Activated gamma-delta T cell (primary cell): ENCODE measurements at regions not wholly inside any gene's neighbourhood (a gene's known extent, or its start where the extent isn't known, plus 50 kb on each side); places are given as distances from the start of the nearest gene placed in this dataset.

ENCODE experiments used
- DNase-seq: peaks from one replicate; lab custom pipeline; 2025; lab: John Stamatoyannopoulos, UW

DNA sequence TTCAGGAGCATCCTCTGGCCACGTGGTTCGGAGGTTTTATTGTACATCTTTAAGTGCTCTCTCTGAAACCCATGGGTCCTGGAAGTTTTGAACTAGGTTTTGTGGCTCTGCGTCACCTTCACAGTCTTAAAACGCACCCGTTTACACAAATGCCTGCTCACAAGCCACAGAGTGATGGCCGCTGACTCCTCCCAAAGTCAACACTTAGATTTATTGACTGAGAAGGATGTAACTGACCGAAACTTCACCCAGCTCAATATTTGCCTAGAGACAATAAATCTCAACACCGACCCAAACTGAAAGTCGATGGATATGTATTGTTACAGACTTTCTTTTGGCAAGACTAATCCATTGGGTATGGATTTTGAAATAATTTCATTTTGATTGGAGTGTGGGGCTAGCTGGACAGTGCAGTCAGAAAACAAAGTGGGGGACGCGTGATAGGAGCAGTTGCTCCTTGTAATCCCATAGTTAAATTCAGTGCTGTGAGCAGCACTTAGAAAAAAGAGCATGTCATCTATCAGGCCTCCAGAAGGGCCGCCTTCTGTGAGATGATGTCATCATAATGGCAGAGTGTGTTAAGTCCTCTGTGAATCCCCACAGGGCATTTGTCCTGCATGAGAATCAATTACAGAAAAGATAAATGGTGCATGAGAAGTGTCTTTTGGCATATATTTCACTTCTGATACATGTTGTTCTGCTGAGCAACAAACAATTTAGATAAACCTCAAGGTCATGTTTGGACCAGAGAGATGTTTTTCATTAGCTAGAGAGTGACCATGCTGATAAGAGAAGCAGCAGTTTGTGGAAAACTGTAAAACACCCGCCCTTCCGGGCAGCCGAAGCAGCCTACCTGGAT lies 183.7 kb downstream of the INO80D start:
- DNase-seq, result no peak

DNA sequence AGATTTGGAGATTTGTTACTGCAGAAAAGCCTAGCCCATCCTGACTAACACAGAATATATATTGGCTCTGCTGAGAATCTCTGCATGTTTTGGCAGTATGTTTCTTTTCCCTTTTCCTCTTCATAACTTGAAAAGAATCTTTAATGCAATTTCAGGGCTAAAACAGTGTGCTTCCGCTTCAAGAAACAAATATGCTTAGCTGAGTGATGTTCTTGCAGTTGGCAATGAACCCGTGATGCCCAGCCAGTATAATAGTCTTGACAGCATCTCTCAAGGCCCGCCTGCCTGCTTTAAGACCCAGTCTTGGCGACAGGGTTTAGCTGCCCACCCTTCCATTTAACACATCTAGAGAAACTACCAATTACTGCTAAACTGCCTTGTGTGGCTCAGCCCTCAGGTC lies 184.5 kb downstream of the INO80D start:
- DNase-seq, result no peak

DNA sequence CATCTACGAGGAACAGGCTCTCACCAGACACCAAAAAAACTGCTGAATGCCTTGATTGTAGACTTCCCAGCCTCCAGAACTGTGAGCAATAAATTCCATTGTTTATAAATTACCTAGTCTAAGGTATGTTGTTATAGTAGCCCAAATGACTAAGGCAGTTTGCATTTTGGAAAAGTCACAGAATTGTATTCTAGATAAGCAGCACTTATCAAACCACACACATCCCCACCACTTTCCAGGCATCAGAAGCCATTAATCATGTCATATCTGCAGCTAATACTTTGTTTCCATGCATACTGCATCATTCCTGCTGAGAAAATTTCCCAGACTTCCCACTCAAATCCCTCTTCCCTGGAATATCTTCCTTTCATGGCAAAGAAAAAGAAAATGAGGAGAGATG lies 187.2 kb downstream of the INO80D start:
- DNase-seq, result no peak

DNA sequence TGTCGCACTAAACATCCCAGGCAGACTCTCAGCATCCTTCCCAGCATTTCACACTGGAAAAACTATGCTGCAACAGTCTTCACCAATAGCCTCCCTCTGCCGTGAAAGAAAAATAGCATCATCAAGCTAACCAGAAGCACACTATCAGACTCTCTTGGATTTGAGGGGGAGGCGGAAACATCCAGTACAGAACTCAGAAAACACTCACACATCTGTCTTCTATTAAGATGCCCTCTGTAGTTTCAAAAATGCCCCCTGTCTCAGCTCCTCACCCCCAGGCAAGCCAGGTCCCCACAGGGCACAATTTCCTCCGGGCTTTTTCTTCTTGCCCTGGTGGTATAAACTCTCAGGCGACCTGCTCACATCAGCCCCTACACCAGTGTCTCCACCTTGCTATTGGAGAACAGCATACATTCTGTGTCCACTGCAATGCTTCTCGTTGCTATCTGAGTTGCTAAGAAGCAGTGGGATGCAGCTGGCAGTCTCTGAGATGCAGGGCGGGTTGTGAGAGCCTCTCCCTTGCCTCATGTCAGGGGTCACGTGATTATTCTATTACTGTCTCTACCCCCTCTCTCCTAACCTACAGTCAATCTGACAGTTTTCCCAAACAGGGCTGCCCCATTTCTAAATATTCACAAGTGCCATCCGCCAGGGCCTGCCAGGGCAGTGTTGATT lies 189.9 kb downstream of the INO80D start:
- no peak for DNase-seq

DNA sequence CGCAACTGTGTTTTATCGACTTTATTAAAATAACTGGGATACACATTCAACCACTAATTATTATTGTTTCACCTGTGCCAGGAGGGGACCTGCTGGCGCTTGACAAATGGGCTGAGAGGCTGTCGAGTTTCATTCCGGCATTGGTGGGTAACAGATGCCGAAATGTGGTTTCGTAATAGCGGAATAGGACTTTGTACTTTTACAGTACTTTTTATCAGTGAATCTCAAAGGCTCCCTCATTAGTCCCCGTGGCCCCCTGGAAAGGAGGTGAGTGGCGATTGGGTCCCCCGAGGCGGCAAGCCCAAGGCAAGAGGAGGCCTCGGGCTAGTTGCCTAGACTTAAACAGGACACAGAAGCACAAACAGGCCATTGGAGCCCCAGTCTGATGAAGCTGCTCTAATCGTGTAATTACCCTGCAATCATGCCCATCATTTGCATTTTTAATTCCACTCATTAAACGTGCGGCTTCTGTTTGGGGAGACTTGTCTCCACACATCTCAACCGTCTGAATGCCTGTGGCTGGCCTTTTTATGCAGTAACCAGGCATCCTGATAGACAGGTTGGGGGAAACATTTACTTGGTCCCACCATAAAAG lies 193.2 kb downstream of the INO80D start:
- no peak for DNase-seq

DNA sequence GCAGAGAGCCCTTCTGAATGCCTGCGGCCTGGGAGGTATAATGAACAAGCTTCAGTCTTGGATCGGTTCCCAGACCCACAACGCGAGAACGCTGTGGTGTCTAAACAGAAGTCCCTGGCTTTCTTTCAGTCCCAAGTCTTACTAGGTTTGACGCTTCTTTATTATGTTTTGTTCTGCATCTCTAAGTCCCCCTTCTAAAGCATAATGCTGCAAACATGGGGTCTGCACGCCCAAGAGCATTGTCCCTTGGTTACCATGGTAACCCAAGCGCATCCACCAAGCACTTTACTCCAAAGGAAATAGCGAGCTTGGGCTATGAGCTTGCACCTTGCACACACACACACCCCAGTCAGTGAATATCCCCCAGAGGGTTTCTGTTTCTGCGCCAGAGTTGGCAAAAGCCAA lies 193.7 kb downstream of the INO80D start:
- no peak for DNase-seq

DNA sequence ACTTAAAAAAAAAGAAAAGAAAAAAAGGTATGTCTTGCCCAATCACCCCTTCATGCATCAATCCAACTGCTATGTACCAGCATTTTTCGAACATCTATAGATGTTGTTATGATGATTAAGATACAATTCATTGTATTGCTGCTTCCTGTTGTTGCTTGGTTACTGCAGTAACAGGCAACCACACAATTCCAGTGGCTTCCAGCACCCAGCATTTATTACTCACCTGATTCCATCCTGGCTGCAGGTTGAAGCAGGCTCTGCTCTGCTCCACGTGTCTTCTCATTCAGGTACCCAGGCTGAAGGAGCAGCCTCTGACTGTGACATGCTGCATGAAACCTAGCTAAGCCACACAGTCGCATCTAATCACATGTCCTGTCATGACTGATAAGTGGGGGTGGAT lies 196.9 kb downstream of the INO80D start:
- DNase-seq, result no peak

DNA sequence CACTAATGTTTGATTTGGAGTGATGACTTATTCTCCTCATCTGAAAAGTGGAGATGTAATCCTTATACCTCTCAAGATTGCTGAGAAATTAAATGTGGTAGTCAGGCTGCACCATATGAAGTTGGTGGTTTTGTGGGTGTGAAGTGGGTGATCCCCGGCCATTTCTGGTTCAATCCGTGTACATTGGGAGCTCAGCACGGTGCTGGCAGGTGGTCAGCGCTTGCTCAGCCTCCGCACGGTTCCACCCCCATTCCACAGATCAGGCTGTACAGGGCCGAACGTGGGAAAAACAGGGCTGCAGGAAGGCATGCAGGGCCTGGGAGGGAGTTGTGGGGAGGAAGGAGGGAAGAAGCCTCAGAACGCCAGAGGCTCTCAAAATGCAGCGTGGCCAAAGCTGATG lies 198.3 kb downstream of the INO80D start:
- no peak for DNase-seq

DNA sequence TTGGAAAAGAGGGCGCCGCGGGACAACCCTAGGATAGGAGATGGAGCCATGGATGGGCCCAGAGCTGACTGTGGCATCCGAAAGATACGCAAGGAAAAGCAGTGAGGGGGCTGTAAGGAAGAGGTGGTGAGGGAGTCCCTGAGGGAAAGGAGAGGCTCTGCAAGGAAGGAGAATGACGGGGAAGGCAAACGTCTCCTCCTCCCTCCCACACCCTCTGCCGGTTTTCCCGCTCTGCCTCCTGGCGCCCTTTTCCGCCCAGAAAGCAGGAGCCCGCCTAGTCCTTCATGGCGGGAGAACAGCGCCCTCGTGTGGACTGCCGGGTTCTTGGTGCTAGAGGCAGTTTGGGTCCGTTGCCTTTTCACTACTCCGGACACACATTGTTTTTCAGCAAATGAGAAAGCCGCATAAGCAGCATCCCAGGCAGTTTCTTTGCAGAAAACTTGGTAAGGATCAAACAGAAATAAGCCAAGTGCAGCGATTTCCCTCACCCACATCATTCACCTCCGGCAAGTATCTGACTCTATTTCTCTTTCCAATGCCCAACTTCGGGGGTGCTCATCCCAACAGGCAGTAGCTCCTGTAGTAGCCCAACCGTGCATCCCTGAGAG lies 200.4 kb downstream of the INO80D start:
- DNase-seq, result no peak

DNA sequence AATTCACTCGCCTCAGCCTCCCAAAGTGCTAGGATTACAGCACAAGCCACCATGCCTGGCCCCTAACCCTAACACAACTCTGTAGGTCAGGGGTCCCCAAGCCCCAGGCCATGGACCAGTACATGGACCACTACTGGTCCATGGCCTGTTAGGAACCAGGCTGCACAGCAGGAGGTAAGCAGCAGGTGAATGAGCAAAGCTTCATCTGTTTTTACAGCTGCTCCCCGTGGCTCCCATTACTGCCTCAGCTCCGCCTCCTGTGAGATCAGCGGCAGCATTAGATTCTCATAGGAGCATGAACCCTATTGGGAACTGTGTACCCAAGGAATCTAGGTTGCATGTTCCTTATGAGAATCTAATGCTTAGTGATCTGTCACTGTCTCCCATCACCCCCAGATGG lies 201.7 kb downstream of the NRP2 start:
- DNase-seq, result no peak

DNA sequence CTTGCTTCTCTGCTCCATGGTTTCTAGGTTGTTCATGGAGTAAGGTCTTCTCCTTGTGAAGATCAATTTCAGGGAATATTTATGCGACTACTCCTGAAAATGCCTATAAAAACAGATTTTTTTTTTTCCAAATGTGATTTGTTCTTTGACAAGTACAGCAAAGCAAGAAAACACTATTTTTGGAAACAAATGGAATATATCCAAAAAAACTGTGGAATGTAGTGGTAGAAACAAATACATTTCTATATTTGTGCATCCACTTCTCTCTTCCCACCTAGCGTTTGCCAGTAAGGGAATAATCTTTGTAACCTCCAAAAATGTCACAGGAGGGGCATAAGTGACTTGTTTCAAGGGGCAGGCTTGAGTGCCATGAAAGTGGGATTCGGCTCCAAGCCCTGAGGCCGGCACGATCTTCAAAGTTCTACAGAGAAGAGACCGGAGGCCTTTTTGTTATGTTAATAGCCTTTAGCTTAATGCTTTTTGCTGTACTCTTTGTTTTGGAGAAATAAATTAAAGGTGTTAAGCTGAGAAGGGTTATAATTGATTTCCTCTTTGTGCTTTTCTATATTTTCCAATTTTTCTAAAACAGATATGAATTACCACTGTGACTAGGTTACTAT lies 200.6 kb downstream of the NRP2 start:
- DNase-seq, result no peak

DNA sequence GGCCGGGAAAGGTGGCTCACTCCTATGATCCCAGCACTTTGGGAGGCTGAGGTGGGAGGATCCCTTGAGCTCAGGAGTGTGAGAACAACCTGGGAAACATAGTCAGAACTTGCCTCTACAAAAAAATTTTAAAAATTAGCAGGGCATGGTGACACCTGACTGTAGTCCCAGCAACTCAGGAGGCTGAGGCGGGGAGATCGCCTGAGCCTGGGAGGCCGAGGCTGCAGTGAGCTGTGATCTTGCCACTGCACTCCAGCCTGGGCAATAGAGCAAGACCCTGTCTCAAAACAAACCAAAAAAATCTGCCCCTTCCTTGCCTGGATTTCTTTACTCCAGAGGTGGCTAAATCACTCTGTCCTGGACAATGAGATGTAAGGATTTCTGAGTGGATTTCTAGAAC lies 197.7 kb downstream of the NRP2 start:
- DNase-seq, result no peak

DNA sequence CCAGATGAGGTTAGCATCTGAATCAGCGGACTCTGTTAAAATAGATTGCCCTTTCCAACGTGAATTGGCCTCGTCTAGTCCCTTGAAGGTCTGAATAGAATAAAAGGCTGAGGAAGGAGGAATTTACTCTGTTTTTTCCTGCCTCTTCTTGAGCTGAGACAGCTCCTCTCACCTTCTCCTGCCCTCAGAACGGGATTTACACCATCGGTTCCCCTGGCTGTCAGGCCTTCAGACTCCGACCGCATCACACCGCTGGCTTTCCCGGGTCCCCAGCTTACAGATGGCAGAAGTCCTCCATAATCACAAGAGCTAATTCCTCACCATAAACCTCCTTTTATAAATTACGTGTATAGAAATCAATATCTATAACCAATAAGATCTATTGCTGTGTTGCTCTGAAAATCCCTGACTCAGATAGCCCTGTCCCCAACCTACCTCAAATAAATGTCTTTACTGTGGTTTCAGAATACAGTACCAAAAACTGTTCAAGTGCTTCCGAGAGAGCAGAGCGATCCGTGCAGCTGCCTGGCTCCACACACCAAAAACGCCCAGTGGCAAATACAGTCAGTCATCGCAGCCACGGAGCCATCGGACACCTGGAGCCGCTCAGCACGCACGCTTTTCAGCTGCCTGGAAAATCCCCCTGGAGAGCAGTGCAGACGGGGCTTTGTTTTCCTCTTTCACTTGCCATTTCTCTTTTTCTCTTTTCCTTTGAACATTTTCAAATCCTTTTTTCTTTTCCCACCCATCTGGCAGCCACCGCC lies 196.9 kb downstream of the NRP2 start:
- DNase-seq, result no peak

DNA sequence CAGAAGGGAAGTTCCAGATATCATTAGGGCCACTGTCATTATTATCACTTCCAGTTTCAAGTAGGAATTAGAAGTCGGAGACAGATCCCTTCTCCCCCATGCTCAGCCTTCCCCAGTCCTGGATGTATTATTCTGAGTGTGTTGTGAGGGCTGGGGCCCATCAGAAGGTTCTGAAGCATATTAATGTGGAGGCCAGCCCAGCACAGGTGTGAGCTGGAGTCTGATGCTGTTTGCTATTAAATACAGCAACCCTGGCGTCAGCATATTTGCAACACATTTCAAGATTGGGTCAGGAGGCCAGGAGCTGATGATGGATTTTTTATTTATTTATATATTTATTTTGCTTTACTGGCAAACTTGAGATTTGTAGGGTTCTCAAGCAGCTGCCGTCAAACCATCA lies 195.2 kb downstream of the NRP2 start:
- DNase-seq, result no peak

DNA sequence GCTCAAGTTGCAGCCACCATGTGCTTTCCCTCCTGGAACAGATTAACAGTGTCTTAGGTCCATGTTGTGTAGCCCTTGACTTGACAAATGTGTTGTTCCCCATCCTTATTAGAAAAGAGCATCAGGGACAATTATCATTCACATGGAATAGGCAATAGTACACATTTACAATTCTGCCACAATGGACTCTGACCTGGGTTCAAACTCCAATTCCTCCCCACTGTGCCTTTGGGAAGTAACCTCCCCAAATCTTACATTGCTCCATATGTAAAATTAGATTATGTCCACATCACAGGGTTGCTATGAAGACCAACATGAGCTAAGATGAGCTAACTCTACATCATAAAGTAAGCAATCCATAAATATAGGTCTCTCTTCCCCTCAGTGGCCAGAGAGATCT lies 193.8 kb downstream of the NRP2 start:
- DNase-seq, result no peak

DNA sequence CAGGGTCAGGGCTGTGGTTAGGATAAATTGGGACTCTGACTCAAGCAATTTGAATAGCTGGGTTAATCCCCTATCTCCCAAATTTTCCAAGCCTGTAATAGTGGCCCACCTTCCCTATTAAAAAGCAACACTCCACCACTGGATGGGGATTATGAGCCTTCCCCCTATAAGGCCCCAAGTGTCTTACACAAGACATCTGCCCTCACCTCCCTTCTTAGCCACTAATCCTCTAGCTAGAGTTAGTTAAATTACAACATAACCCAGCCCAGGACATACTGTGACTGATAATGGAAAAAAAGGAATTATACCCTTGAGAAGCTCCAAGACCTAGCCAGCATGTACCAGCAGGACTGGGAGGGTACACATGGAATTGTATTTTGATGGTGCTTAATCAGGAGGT lies 190.4 kb downstream of the NRP2 start:
- DNase-seq, result no peak

DNA sequence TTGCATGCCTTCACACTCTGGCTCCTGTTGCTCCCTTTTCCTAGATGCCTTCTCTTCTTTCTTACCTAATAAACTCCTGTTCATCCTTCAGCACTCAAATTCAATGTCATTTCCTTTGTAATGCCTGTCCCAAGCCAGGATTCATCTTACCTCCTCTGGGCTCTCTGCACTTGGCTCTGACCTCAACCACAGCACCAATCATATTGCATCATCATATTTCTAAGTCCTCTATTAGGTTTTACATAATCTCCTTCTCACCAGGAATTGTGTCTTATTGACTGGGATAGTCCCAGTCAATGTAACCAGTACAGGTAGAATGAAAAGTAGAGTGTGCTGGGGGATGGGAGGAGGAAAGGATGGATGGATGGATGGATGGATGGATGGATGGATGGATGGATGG lies 187.1 kb downstream of the NRP2 start:
- no peak for DNase-seq

DNA sequence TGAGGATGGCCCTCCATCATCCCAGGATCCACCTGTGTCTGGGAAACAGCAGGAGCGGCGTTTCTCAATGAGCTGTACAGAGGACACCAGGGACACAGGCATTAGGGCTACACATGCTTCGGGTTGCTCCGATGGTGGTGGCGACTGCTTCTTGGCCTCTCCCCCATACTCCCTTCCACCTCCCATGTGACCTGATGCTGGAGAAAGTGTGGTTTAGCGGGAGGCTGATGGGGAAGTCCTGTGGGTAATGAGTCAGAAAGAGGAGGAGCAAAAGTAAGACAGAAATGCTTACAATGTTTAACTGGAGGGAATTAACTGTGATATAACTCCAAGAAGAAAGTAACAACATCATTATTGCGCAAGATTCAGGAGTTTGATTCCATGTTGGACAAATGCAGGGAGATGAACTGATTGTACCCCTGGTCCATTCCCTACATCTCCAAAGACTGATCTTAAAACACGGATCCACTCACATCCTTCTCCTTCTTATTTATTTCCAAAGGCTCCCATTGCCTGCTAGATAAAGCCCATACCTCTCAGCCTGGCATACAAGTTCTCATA lies 186.6 kb downstream of the NRP2 start:
- no peak for DNase-seq

DNA sequence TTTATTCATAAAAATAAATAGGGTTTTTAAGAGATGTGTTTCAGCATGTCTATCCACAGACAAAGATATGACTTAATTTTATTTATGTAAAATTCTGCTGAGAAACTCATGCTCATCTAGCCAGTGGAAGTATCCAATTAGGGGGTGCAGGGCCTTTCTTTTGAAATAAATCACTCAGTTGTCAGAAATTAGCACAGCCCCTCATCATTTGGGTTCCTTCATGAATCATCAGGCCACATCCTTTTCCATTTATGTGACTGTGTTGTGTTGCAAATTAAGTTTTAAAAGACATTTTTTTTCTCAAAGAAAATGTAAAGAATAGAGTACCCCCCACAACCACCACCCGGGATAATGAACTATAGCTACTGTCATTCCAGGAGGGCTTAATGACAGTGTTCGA lies 185.8 kb downstream of the NRP2 start:
- DNase-seq, result no peak

DNA sequence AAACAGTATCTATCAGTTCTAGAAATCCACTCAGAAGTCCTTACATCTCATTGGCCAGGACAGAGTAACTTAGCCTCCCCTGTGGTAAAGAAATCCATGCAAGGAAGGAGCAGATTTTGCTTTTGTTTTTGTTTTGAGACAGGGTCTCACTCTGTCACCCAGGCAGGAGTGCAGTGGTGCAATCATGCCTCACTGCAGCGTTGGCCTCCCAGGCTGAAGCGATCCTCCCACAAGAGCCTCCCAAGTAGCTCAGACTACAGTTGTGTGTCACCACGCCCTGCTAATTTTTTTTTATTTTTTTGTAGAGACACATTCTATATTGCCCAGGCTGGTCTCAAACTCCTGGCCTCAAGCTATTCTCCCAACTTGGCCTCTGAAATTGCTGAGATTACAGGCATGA lies 185.1 kb downstream of the NRP2 start:
- DNase-seq, result no peak

DNA sequence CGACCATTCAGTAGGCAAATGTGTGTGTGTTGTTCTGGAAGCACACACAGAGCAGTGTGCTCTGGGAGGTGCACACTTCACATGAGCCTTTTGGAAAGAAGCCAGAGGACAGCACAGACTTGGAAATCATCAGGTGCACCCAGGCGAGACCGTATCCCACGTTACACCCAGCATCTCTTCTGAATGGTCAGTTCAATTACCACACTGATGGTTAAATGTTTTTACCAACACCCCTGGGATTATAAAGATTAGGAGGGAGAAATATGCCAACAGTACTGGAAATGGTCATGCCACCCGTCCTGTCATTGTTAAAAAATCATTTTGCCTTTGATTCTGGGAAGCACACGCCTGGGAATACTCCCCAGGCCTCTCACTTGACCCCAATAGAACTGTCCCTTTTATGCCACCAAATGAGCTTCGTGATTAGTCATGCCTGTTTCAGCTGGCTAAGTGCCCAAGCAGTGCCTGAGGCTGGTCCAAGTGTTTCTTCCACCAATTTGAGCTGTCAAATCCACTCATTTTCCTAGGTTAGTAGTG lies 183.7 kb downstream of the NRP2 start:
- DNase-seq, result no peak
